Osteoblast (primary cell): ENCODE measurements at regions not wholly inside any gene's neighbourhood (a gene's known extent, or its start where the extent isn't known, plus 50 kb on each side); places are given as distances from the start of the nearest gene placed in this dataset.

Experiments used
- DNase-seq: peaks from one replicate; pipeline ENCODE4 v3.0.0; 2011; ENCODE audit warnings: low spot score, mixed read lengths; ENCODE audit not compliant: insufficient read length; ENCODE audit errors: missing footprints
- H2AFZ ChIP-seq: 2 replicates; pipeline ENCODE4 v1.6.0; 2011; ENCODE audit warnings: mild to moderate bottlenecking, low read length
- H3K27ac ChIP-seq: 2 replicates; pipeline ENCODE4 v1.5.1; 2011; ENCODE audit warnings: mild to moderate bottlenecking, low read depth, low read length, moderate library complexity
- H3K27me3 ChIP-seq: 2 replicates; pipeline ENCODE4 v1.6.0; 2012; ENCODE audit warnings: mild to moderate bottlenecking, control low read depth, inconsistent platforms, low read length, moderate library complexity; ENCODE audit not compliant: insufficient read depth
- H3K36me3 ChIP-seq: 2 replicates; pipeline ENCODE4 v1.5.1; 2011; ENCODE audit warnings: mild to moderate bottlenecking, low read length, control low read depth, moderate library complexity; ENCODE audit not compliant: insufficient read depth
- H3K4me1 ChIP-seq: 2 replicates; pipeline ENCODE4 v1.5.1; 2011; ENCODE audit warnings: mild to moderate bottlenecking, low read length, control low read depth, moderate library complexity; ENCODE audit not compliant: insufficient read depth
- H3K4me2 ChIP-seq: 2 replicates; pipeline ENCODE4 v1.6.0; 2011; ENCODE audit warnings: mild to moderate bottlenecking, low read length; ENCODE audit not compliant: insufficient read depth
- H3K4me3 ChIP-seq: fragments of 200-600 bp; sonication (generic); 3 replicates; pipeline ENCODE4 v1.5.1; 2012; ENCODE audit warnings: mild to moderate bottlenecking, low read length, inconsistent platforms; ENCODE audit not compliant: insufficient read depth
- H3K79me2 ChIP-seq: 2 replicates; pipeline ENCODE4 v1.6.0; 2012; ENCODE audit warnings: mild to moderate bottlenecking, low read length, control low read depth, inconsistent platforms; ENCODE audit not compliant: insufficient read depth
- H3K9me3 ChIP-seq: 2 replicates; pipeline ENCODE4 v1.5.1; 2011; ENCODE audit warnings: low read depth, low read length, control low read depth
- H4K20me1 ChIP-seq: 2 replicates; pipeline ENCODE4 v1.6.0; 2012; ENCODE audit warnings: mild to moderate bottlenecking, low read length, control low read depth; ENCODE audit not compliant: insufficient read depth
- CTCF ChIP-seq: IDR thresholded peaks from 2 replicates; pipeline ENCODE4 v1.5.1; 2011; ENCODE audit warnings: mild to moderate bottlenecking, low read depth, low read length, moderate library complexity; ENCODE audit errors: extremely low read depth

- H3K79me2 ChIP-seq: no peaks in the 10 kb centered on the region
- peak overlapping the region; percentile 81 for H3K27ac ChIP-seq
- no peaks in the 10 kb centered on the region for H3K9me3 ChIP-seq
- no peaks in the 10 kb centered on the region for H3K36me3 ChIP-seq
- peaks cover 19% of the 10 kb centered on the region for H3K4me1 ChIP-seq
- peak overlapping the region; percentile 65 for H3K4me2 ChIP-seq
- H3K27me3 ChIP-seq: peaks cover 3% of the 10 kb centered on the region
- peak overlapping the region; percentile 9 for H2AFZ ChIP-seq
- no peak for TF ChIP-seq CTCF
- no peaks in the 10 kb centered on the region for H4K20me1 ChIP-seq
- DNase-seq: peak; percentile 52
- peak overlapping the region; percentile 7 for H3K4me3 ChIP-seq
Measured at GRCh38 chr9:99445920-99446319, 223.8 kb downstream of the SEC61B start.

DNA sequence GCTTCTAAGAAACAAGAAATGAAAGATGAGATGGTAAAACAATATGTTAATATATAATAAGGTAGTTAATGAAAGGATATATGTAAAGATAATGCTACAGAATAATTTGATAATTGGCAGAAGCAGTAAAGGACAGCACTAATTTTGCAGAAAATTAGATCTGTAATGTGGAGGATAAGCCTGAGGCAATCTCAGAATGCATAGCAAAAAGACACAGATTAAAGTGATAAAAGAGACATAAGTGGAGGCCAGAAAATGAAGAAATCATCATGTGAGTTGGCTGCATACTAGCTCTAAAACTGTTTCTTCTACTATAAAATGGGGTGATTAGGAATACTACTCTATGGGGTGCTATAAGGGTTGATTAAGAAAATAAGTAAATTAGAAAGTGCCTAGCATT is 225.9 kb downstream of the SEC61B start:
- Histone ChIP-seq H4K20me1 (no peaks in the 10 kb centered on the region), H3K27ac (no peak overlapping the region), H3K4me2 (no peak overlapping the region), H3K27me3 (peaks cover 12% of the 10 kb centered on the region), H3K79me2 (no peaks in the 10 kb centered on the region), H3K9me3 (no peaks in the 10 kb centered on the region), H2AFZ (no peak overlapping the region), H3K36me3 (no peaks in the 10 kb centered on the region), H3K4me1 (peaks cover 19% of the 10 kb centered on the region), H3K4me3 (no peak overlapping the region)
- TF ChIP-seq CTCF: no peak
- DNase-seq: no peak

DNA sequence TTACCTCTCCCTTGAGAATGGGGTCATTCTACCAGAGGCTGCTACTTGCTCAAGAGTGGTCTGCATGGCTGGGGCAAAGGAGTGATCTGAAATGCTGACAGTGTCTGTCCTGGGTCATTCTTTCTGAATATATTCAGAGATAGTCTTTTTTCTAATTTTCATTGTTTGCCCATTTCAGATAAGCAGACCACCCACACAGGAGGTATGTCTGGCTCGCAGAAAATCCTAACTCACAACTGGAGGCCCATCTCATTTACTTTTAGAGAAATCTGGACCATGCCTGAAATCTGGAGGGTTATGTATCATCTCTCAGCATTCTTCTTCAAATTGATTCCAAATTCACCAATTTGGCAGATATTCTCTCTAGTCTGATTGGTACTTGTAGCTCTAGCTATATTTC is 227.6 kb downstream of the SEC61B start:
- Histone ChIP-seq H3K4me1 (peaks cover 18% of the 10 kb centered on the region), H3K27me3 (peaks cover 17% of the 10 kb centered on the region), H3K27ac (no peak overlapping the region), H3K9me3 (no peaks in the 10 kb centered on the region), H2AFZ (no peak overlapping the region), H4K20me1 (no peaks in the 10 kb centered on the region), H3K79me2 (no peaks in the 10 kb centered on the region), H3K4me2 (no peak overlapping the region), H3K36me3 (no peaks in the 10 kb centered on the region), H3K4me3 (no peak overlapping the region)
- TF ChIP-seq CTCF: no peak
- no peak for DNase-seq

- Histone ChIP-seq H3K27me3 (peaks cover 18% of the 10 kb centered on the region), H2AFZ (no peak overlapping the region), H3K4me2 (no peak overlapping the region), H3K79me2 (no peaks in the 10 kb centered on the region), H3K4me3 (no peak overlapping the region), H3K27ac (no peak overlapping the region), H3K9me3 (no peaks in the 10 kb centered on the region), H3K36me3 (no peaks in the 10 kb centered on the region), H3K4me1 (peaks cover 5% of the 10 kb centered on the region), H4K20me1 (no peaks in the 10 kb centered on the region)
- DNase-seq: no peak
- no peak for TF ChIP-seq CTCF
Measured at GRCh38 chr9:99451112-99451606, 229.1 kb downstream of the SEC61B start.
